ENCODE measurements at regions not wholly inside any gene's neighbourhood (a gene's known extent, or its start where the extent isn't known, plus 50 kb on each side); places are given as distances from the start of the nearest gene placed in this dataset.

DNA sequence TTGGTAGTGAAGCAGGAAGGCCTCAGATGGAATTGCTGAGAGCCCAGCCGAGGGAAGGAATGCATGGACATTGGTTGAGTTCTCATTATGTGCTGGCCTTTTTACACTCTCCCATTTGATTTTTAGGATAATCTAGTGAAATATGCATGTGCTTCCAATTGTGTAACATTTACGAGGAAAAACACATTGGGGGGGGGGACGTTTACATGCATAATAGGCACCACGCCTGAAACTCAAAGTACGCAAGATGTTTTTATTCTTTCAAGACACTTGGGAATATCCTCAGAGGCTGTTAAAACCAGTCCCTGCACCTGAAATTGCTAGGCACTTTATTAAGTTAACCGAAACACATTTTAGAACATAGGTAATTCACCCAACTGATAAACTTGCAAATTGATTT is 118.5 kb upstream of the CDH4 start:
- TF ChIP-seq, protein P1, sequence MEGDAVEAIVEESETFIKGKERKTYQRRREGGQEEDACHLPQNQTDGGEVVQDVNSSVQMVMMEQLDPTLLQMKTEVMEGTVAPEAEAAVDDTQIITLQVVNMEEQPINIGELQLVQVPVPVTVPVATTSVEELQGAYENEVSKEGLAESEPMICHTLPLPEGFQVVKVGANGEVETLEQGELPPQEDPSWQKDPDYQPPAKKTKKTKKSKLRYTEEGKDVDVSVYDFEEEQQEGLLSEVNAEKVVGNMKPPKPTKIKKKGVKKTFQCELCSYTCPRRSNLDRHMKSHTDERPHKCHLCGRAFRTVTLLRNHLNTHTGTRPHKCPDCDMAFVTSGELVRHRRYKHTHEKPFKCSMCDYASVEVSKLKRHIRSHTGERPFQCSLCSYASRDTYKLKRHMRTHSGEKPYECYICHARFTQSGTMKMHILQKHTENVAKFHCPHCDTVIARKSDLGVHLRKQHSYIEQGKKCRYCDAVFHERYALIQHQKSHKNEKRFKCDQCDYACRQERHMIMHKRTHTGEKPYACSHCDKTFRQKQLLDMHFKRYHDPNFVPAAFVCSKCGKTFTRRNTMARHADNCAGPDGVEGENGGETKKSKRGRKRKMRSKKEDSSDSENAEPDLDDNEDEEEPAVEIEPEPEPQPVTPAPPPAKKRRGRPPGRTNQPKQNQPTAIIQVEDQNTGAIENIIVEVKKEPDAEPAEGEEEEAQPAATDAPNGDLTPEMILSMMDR (IDR thresholded peaks at IDR 0.05; ENCODE audit: insufficient read depth, low read depth, low read length) = no peak

DNA sequence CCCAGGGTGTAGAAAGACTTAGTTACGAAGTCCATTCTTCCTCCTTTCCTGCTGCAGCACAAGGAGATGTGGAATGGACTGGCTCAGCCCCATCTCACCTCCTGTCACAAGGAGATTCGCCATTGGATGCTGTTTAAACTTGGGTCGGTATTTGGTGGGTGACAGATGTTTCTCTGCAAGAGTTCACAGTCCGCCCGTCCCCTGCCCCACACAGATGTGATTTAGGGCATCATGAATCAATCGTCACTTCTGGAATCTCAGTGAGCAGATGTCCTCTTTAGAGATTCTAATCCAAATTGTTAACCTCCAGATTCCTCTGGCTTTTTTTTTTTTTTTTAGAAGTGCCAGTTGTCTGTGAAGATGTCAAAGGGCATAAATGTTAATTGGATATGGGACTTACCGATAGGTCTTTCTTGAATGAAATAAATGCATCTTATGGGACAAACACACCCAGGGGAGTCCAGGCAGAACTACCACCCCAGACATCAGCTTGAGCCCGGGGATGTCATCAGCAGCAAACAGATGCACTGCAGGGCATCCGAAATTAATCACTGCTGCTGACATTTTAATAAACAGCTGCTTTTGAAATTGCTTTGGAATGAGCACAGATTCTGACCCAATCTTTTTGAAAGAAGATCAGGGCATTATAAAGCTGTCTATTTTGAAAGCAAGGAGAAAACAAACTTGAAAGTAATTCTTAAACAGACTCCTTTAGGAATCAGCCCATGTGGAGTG is 117.6 kb upstream of the CDH4 start:
- H3K4me3 ChIP-seq (ENCODE audit: low read depth, low read length) = no peak overlapping the region
- peak; percentile 10 for DNase-seq (ENCODE audit: low read depth)
- TF ChIP-seq, protein P1 (IDR thresholded peaks at IDR 0.05; ENCODE audit: insufficient read depth, low read depth, low read length) = no peak

More for the DNA sequence above, 118.5 kb upstream of the CDH4 start:
- no peak for DNase-seq (ENCODE audit: low read depth)
- H3K4me3 ChIP-seq (ENCODE audit: low read depth, low read length) = no peak overlapping the region

DNA sequence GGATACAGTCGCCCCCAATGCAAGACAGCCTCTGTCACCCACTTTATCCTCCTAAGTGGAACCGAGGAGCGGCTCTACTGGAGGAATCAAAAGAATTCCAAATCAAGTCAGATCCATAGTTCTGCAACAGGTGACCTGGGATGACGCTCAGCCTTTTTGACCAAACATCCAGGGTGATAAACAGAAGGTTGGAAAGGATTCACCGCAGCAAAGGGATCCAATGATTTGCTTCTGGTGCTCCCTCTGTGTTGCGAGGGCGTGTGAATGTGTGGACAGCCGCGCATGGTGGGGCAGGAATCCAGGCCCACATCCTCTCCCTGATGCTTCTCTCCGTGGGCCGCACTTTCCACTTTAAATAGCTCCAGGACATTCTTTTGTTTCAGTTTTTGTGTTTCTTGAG is 116.8 kb upstream of the CDH4 start:
- no peak overlapping the region for H3K4me3 ChIP-seq (ENCODE audit: low read depth, low read length)
- DNase-seq (ENCODE audit: low read depth) = peak; percentile 8
- TF ChIP-seq, protein P1 (IDR thresholded peaks at IDR 0.05; ENCODE audit: insufficient read depth, low read depth, low read length) = no peak

DNA sequence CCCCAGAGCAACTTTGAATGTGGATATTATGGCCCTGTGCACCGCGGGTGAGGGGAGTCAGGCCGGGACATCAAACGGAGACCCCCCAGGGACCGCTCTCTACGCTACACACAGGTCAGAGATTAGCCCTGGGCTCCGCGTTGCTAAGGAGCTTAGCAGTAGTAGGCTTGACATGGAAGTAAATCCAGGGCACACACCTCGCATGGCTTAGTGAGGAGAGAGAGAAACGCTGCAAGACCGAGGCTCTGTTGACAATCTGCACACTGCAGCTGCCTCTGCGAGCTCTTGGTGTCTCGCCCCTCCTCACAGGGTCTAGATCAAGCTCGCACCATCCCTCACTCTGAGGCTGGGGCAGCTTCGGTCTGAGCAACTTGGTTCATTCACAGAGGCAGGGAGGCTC is 116.1 kb upstream of the CDH4 start:
- no peak overlapping the region for H3K4me3 ChIP-seq (ENCODE audit: low read depth, low read length)
- no peak for DNase-seq (ENCODE audit: low read depth)
- TF ChIP-seq, protein P1 (IDR thresholded peaks at IDR 0.05; ENCODE audit: insufficient read depth, low read depth, low read length) = no peak

DNA sequence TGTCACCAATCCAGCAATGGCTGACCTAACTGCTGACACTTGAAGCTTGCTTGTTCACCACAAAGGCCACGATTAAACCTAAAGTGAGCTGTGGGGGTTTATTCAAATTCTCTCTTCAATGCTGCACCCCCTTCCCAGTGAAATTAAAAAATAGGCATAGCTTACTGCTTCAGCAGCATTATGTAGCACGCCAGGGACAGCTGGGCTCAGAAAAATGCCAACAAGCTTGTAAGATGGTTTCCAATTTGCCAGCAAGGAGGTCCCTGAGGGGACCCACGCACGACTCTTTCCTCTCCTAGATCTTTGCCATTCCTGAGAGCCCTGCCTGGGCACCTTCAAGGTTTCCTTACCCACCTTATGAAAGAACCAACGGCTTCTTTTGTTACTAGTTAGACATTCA is 113.5 kb upstream of the CDH4 start:
- TF ChIP-seq, protein P1 (IDR thresholded peaks at IDR 0.05; ENCODE audit: insufficient read depth, low read depth, low read length) = no peak
- DNase-seq (ENCODE audit: low read depth) = no peak
- no peak overlapping the region for H3K4me3 ChIP-seq (ENCODE audit: low read depth, low read length)

DNA sequence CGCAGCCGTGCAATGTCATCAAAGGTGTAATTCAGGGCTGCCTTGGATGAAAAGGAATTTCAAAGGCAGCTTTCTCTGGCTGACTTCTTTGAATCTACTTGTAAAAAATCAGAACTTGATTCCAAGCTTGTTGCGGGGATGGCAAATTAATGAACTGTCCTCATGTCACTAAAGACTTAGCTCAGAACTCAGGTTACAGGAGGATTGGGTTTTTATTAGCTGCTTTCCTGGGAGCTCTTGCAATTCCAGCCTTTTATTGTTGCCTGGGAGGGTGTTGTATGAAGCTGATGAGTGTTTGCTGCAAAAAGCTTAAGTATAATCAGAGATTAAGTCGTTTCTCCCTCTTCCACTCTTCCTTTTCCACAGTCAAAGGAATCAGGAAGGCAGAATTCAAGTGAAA is 113.0 kb upstream of the CDH4 start:
- DNase-seq (ENCODE audit: low read depth) = no peak
- TF ChIP-seq, protein P1 (IDR thresholded peaks at IDR 0.05; ENCODE audit: insufficient read depth, low read depth, low read length) = no peak
- no peak overlapping the region for H3K4me3 ChIP-seq (ENCODE audit: low read depth, low read length)

DNA sequence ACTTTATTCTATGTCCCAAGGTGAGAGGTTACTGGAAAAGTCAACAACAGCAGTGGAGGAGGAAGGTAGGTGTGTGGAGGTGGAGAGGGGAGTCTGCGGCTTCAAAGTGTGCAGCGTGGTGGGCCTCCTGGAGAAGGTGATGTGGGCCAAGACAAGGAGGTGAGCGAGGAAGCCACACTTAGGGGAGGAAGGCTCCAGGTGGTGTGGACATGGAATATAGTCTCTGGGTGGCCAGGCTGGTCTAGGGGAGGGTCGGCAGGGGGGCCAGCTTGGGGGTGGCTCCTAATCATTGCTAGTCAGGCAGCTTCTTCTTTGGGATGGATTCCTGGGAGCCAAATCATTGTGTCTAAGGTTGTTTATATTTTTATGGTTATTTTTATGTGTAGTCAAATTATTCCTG is 111.5 kb upstream of the CDH4 start:
- no peak overlapping the region for H3K4me3 ChIP-seq (ENCODE audit: low read depth, low read length)
- DNase-seq (ENCODE audit: low read depth) = no peak
- TF ChIP-seq, protein P1 (IDR thresholded peaks at IDR 0.05; ENCODE audit: insufficient read depth, low read depth, low read length) = no peak
